MM.1S (cell line): ENCODE measurements at regions not wholly inside any gene's neighbourhood (a gene's known extent, or its start where the extent isn't known, plus 50 kb on each side); places are given as distances from the start of the nearest gene placed in this dataset.
A peak's percentile ranks its signal among the peaks of the same experiment; 100 is the strongest.
"Not testable (repeated sequence)": the region's sequence is repeated elsewhere in the genome, so short reads cannot be mapped to it uniquely, and the experiment has no call there.

Experiments
- DNase-seq: peaks from one replicate; pipeline ENCODE4 v3.0.0-alpha.2; 2015
- H2AFZ ChIP-seq: fragments of 300-600 bp; sonication (generic); 2 replicates; pipeline ENCODE4 v1.6.0; 2016; ENCODE audit warnings: antibody characterized with exemption, low read length
- H3F3A ChIP-seq: fragments of 300-600 bp; sonication (generic); 2 replicates; pipeline ENCODE4 v1.6.1; 2016; ENCODE audit warnings: mild to moderate bottlenecking, antibody characterized with exemption, low read length, moderate library complexity, mixed read lengths; ENCODE audit not compliant: insufficient read depth
- H3K27ac ChIP-seq: fragments of 300-600 bp; sonication (generic); 2 replicates; pipeline ENCODE4 v1.5.1; 2016; ENCODE audit warnings: mild to moderate bottlenecking, low read length
- H3K27me3 ChIP-seq: fragments of 300-600 bp; sonication (generic); replicated peaks from 2 replicates; pipeline ENCODE4 v1.6.0; 2016; ENCODE audit warnings: low read length; ENCODE audit not compliant: insufficient read depth
- H3K36me3 ChIP-seq: fragments of 300-600 bp; sonication (generic); replicated peaks from 2 replicates; pipeline ENCODE4 v1.6.1; 2016; ENCODE audit warnings: mild to moderate bottlenecking, low read length, mixed read lengths; ENCODE audit not compliant: insufficient read depth
- H3K4me1 ChIP-seq: fragments of 300-600 bp; sonication (generic); 2 replicates; pipeline ENCODE4 v1.6.1; 2016; ENCODE audit warnings: low read length, mixed read lengths
- H3K4me2 ChIP-seq: fragments of 300-600 bp; sonication (generic); 2 replicates; pipeline ENCODE4 v1.6.0; 2016; ENCODE audit warnings: low read depth, low read length
- H3K4me3 ChIP-seq: fragments of 300-600 bp; sonication (generic); 2 replicates; pipeline ENCODE4 v1.5.1; 2016; ENCODE audit warnings: low read length, mixed read lengths
- H3K79me2 ChIP-seq: fragments of 300-600 bp; sonication (generic); 2 replicates; pipeline ENCODE4 v1.6.1; 2016; ENCODE audit warnings: mixed run types, low read length, mixed read lengths
- H3K9ac ChIP-seq: fragments of 300-600 bp; sonication (generic); 2 replicates; pipeline ENCODE4 v1.6.1; 2016; ENCODE audit warnings: low read length, mixed read lengths
- H3K9me2 ChIP-seq: fragments of 300-600 bp; sonication (generic); replicated peaks from 2 replicates; pipeline ENCODE4 v1.6.1; 2016; ENCODE audit warnings: mild to moderate bottlenecking, low read length, mixed read lengths; ENCODE audit not compliant: insufficient read depth
- H3K9me3 ChIP-seq: fragments of 300-600 bp; sonication (generic); replicated peaks from 2 replicates; pipeline ENCODE4 v1.6.1; 2016; ENCODE audit warnings: mild to moderate bottlenecking, low read length, mixed read lengths; ENCODE audit not compliant: insufficient read depth
- H4K20me1 ChIP-seq: fragments of 300-600 bp; sonication (generic); 2 replicates; pipeline ENCODE4 v1.6.1; 2016; ENCODE audit warnings: mild to moderate bottlenecking, low read length, moderate library complexity, mixed read lengths; ENCODE audit not compliant: insufficient read depth
- EZH2 ChIP-seq: fragments of 300-600 bp; sonication (generic); optimal IDR thresholded peaks from 2 replicates; pipeline ENCODE3; 2017; ENCODE audit warnings: low read depth, mild to moderate bottlenecking, antibody characterized with exemption, low read length, mixed read lengths
- EZH2phosphoT487 ChIP-seq: fragments of 300-600 bp; sonication (generic); IDR thresholded peaks from 2 replicates; pipeline ENCODE4 v1.6.1; 2018; ENCODE audit warnings: antibody characterized with exemption, low read length
- TF ChIP-seq, protein P1 (sequence below): fragments of 300-600 bp; sonication (generic); IDR thresholded peaks from 2 replicates; pipeline ENCODE4 v1.5.1; 2016; ENCODE audit warnings: antibody characterized with exemption, low read length, mixed read lengths

DNA sequence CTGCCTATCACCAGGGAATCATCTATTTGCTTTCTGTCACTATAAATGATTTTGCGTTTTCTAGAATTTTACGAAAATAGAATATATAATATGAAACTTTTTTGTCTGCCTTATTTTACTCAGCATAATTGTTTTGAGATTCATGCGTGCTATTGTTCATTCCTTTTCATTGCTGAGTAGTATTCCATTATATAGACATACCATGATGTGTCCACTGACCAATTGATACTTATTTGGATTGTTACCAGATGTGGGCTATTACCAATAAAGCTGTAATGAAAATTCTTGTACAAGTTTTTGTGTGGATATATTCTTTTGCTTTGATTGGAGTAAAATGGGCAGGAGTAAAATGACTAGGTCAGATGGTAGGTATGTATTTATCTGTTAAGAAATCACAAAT is 390.7 kb upstream of the EMCN start:
- H3K79me2 ChIP-seq, result no peaks in the 10 kb centered on the region
- no peak for TF ChIP-seq EZH2phosphoT487
- TF ChIP-seq EZH2, result no peak
- TF ChIP-seq, protein P1, sequence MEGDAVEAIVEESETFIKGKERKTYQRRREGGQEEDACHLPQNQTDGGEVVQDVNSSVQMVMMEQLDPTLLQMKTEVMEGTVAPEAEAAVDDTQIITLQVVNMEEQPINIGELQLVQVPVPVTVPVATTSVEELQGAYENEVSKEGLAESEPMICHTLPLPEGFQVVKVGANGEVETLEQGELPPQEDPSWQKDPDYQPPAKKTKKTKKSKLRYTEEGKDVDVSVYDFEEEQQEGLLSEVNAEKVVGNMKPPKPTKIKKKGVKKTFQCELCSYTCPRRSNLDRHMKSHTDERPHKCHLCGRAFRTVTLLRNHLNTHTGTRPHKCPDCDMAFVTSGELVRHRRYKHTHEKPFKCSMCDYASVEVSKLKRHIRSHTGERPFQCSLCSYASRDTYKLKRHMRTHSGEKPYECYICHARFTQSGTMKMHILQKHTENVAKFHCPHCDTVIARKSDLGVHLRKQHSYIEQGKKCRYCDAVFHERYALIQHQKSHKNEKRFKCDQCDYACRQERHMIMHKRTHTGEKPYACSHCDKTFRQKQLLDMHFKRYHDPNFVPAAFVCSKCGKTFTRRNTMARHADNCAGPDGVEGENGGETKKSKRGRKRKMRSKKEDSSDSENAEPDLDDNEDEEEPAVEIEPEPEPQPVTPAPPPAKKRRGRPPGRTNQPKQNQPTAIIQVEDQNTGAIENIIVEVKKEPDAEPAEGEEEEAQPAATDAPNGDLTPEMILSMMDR, result no peak
- H2AFZ ChIP-seq, result no peak overlapping the region
- no peaks in the 10 kb centered on the region for H4K20me1 ChIP-seq
- H3K9me3 ChIP-seq, result no peaks in the 10 kb centered on the region
- H3K4me2 ChIP-seq, result no peak overlapping the region
- DNase-seq, result no peak
- H3K27ac ChIP-seq, result no peak overlapping the region
- H3K36me3 ChIP-seq, result no peaks in the 10 kb centered on the region
- no peak overlapping the region for H3K9ac ChIP-seq
- no peaks in the 10 kb centered on the region for H3K9me2 ChIP-seq
- no peak overlapping the region for H3K4me3 ChIP-seq
- no peaks in the 10 kb centered on the region for H3F3A ChIP-seq
- no peaks in the 10 kb centered on the region for H3K27me3 ChIP-seq
- no peaks in the 10 kb centered on the region for H3K4me1 ChIP-seq

DNA sequence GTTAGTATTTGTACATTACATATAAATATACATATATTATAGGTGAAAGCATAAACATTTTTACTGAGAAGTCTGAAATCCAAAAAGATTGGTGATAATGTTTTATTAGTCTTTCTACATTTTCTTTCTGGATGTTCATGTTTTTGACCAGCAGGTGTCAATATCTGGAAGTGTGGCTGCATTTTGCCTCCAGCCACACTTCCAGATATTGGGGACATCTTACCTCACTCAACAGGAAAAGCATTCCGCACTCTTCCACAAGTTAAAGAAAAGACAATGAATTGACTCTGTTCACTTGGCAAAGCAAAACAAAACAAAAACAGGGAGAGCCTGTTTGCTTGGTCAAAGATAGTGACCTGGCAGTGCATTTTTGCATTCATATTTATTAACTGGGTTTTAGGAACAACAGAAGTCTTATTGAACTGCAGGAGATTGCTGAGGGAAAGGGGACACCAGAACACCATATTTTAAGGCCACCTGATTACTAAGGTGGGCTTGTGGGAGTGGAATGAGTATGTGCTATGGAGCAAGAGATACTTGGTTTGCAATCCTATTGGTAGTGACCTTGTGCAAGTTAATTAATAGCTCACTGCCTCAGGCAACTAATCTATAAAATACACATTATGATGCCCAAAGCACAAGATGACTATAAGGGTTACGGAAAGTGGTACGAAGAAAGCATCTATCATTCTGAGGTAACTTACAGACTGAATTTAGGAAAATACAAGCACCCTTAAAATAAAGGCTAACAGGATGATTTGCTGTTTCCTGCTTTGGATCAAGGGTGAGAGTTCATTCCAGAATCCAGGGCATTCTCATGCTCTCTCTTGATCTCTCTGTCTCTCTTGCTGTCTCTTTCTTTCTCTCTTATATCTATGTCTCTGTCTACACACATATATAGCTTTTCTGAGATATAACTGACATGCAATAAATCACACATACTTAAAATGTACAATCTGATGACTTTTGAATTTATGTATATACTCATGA is 389.9 kb upstream of the EMCN start:
- Histone ChIP-seq H3K9me3 (no peaks in the 10 kb centered on the region), H3K27me3 (no peaks in the 10 kb centered on the region), H3K36me3 (no peaks in the 10 kb centered on the region), H3K9ac (no peak overlapping the region), H3F3A (no peaks in the 10 kb centered on the region), H3K4me2 (no peak overlapping the region), H3K4me3 (no peak overlapping the region), H2AFZ (no peak overlapping the region), H3K27ac (no peak overlapping the region), H4K20me1 (no peaks in the 10 kb centered on the region), H3K9me2 (no peaks in the 10 kb centered on the region), H3K4me1 (no peaks in the 10 kb centered on the region), H3K79me2 (no peaks in the 10 kb centered on the region)
- TF ChIP-seq EZH2, result no peak
- TF ChIP-seq, protein P1, result peak; percentile 43
- no peak for DNase-seq

DNA sequence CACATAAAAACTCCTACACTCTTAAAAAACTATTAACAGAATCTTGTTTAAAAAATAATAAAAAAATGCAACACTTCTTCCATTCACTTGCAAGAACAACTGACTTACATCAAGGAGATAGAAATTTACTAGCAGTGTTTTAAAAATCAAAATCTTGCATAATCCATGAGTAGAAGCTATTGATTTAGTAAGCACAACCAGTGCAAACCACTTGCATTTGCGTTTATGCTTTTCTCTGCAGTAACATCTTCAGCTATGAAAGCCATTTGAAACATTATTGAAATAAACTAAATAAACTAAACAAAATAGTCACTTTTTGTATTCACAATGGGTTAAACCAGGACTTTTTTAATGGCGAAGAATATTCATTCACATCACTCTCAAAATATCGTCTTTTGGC is 389.2 kb upstream of the EMCN start:
- DNase-seq, result no peak
- H3K79me2 ChIP-seq, result no peaks in the 10 kb centered on the region
- H4K20me1 ChIP-seq, result no peaks in the 10 kb centered on the region
- H3F3A ChIP-seq, result no peaks in the 10 kb centered on the region
- H3K4me3 ChIP-seq, result no peak overlapping the region
- no peaks in the 10 kb centered on the region for H3K4me1 ChIP-seq
- H3K27ac ChIP-seq, result no peak overlapping the region
- no peak overlapping the region for H2AFZ ChIP-seq
- no peaks in the 10 kb centered on the region for H3K27me3 ChIP-seq
- no peaks in the 10 kb centered on the region for H3K9me3 ChIP-seq
- no peak overlapping the region for H3K9ac ChIP-seq
- TF ChIP-seq EZH2 (no peak), EZH2phosphoT487 (no peak)
- TF ChIP-seq, protein P1, result no peak
- no peaks in the 10 kb centered on the region for H3K9me2 ChIP-seq
- H3K36me3 ChIP-seq, result no peaks in the 10 kb centered on the region
- H3K4me2 ChIP-seq, result no peak overlapping the region

DNA sequence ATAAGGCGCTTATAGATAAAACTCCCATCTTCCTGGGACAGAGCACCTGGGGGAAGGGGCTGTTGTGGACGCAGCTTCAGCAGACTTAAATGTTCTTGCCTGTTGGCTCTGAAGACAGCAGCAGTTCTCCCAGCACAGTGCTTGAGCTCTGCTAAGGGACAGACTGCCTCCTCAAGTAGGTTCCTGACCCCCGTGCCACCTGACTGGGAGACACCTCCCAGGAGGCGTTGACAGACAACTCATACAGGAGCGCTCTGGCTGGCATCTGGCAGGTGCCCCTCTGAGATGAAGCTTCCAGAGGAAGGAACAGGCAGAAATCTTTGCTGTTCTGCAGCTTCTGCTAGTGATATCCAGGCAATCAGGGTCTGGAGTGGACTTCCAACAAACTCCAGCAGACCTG is 383.1 kb upstream of the EMCN start:
- not testable (repeated sequence) for H3K79me2 ChIP-seq, H3K4me3 ChIP-seq, H3K4me2 ChIP-seq, H3K27me3 ChIP-seq, H3K4me1 ChIP-seq, H3F3A ChIP-seq, H3K9ac ChIP-seq, H3K27ac ChIP-seq, H2AFZ ChIP-seq, DNase-seq, H3K9me2 ChIP-seq, H4K20me1 ChIP-seq, H3K36me3 ChIP-seq, H3K9me3 ChIP-seq
